Mammary epithelial cell (primary cell): ENCODE measurements at regions not wholly inside any gene's neighbourhood (a gene's known extent, or its start where the extent isn't known, plus 50 kb on each side); places are given as distances from the start of the nearest gene placed in this dataset.

Source experiments
- EZH2 ChIP-seq: IDR thresholded peaks from 2 replicates; pipeline ENCODE4 v1.6.1; 2012; ENCODE audit warnings: low read length, inconsistent platforms, borderline replicate concordance
- TF ChIP-seq, protein P1 (sequence below), 2 donors: IDR thresholded peaks in 1 of 2; conservative IDR thresholded peaks in 1 of 2; 2 replicates each; pipeline ENCODE4 v1.5.1; 2011 to 2012; ENCODE audit warnings: inconsistent platforms in 2 of 2, low read length in 2 of 2, mild to moderate bottlenecking in 2 of 2, control low read depth in 1 of 2, low read depth in 1 of 2; ENCODE audit not compliant: insufficient read depth in 1 of 2; ENCODE audit errors: extremely low read depth in 1 of 2

DNA sequence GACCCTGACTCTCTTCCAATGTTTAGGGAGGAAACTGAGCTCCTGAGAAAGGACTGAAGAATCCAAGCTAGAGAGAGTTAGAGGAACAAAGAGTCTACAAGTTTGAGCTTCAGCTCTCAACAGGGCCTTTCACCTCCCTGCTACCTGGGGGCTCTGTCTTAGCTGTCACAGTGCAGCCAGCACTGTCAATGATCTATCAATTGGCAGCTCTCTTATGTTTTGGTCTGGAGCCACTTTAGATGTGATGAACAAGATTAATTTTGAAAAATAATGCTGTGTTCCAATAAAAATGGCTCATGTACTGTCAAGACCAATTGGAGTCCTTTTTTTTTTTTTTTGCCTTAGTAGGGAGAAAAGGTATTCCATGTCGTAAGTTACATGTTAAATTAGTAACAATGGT is 215.8 kb upstream of the TRIB2 start:
- TF ChIP-seq, protein P1, sequence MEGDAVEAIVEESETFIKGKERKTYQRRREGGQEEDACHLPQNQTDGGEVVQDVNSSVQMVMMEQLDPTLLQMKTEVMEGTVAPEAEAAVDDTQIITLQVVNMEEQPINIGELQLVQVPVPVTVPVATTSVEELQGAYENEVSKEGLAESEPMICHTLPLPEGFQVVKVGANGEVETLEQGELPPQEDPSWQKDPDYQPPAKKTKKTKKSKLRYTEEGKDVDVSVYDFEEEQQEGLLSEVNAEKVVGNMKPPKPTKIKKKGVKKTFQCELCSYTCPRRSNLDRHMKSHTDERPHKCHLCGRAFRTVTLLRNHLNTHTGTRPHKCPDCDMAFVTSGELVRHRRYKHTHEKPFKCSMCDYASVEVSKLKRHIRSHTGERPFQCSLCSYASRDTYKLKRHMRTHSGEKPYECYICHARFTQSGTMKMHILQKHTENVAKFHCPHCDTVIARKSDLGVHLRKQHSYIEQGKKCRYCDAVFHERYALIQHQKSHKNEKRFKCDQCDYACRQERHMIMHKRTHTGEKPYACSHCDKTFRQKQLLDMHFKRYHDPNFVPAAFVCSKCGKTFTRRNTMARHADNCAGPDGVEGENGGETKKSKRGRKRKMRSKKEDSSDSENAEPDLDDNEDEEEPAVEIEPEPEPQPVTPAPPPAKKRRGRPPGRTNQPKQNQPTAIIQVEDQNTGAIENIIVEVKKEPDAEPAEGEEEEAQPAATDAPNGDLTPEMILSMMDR (conservative IDR thresholded peaks at IDR 0.05 in 1 of 2, IDR thresholded peaks at IDR 0.05 in 1 of 2; ENCODE audit: extremely low read depth in 1 of 2, insufficient read depth in 1 of 2, low read depth in 1 of 2, low read length in 2 of 2), result no peak
- TF ChIP-seq EZH2, result no peak
